ENCODE measurements at regions not wholly inside any gene's neighbourhood (a gene's known extent, or its start where the extent isn't known, plus 50 kb on each side); places are given as distances from the start of the nearest gene placed in this dataset.

- TF ChIP-seq YY1 (IDR thresholded peaks at IDR 0.05) (no peak), CTCF (IDR thresholded peaks at IDR 0.05; ENCODE audit: low read depth, low read length, missing input control) (no peak), EGR1 (IDR thresholded peaks at IDR 0.05; ENCODE audit: low read depth in 2 of 2) (no peak), JUND (IDR thresholded peaks at IDR 0.05) (no peak), FOXA1 (IDR thresholded peaks at IDR 0.05) (no peak), HNF4G (IDR thresholded peaks at IDR 0.05) (no peak)
- TF ChIP-seq, protein P1, sequence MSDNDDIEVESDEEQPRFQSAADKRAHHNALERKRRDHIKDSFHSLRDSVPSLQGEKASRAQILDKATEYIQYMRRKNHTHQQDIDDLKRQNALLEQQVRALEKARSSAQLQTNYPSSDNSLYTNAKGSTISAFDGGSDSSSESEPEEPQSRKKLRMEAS (IDR thresholded peaks at IDR 0.05), result no peak
Observed at GRCh38 chr10:42112331-42113157, 525.8 kb downstream of the ZNF33B start.

Data from liver (tissue), 3 donors.